ENCODE measurements at regions not wholly inside any gene's neighbourhood (a gene's known extent, or its start where the extent isn't known, plus 50 kb on each side); places are given as distances from the start of the nearest gene placed in this dataset.
A peak's percentile ranks its signal among the peaks of the same experiment; 100 is the strongest.
"Not testable (repeated sequence)": the region's sequence is repeated elsewhere in the genome, so short reads cannot be mapped to it uniquely, and the experiment has no call there.

- ATAC-seq (no peak), DNase-seq (no peak)
- intact Hi-C loops (cut with DNase I, micrococcal nuclease): no loop called here
These were observed 736.8 kb upstream of the SLC35B3 start for GRCh38 chr6:9172096-9172495.

- DNase-seq: no peak
- intact Hi-C loops (cut with DNase I, micrococcal nuclease): no loop called here
- no peak for ATAC-seq
These were observed 733.3 kb upstream of the SLC35B3 start for GRCh38 chr6:9168669-9169068.

GRCh38 chr6:9161731-9162130 is 726.4 kb upstream of the SLC35B3 start:
- DNase-seq: no peak
- intact Hi-C loops (cut with DNase I, micrococcal nuclease): no loop called here
- no peak for ATAC-seq

GRCh38 chr6:9159051-9159450 is 723.7 kb upstream of the SLC35B3 start:
- ATAC-seq (no peak), DNase-seq (no peak)
- intact Hi-C loops (cut with DNase I, micrococcal nuclease): no loop called here

- ATAC-seq (no peak), DNase-seq (no peak)
- intact Hi-C loops (cut with DNase I, micrococcal nuclease): no loop called here
These were observed 720.5 kb upstream of the SLC35B3 start for GRCh38 chr6:9155836-9156235.

- DNase-seq (no peak), ATAC-seq (no peak)
- intact Hi-C loops (cut with DNase I, micrococcal nuclease): no loop called here
These were observed 707.8 kb upstream of the SLC35B3 start for GRCh38 chr6:9143140-9143539.

- DNase-seq (no peak), ATAC-seq (no peak)
- intact Hi-C loops (cut with DNase I, micrococcal nuclease): no loop called here
These were observed 705.7 kb upstream of the SLC35B3 start for GRCh38 chr6:9140951-9141460.

GRCh38 chr6:9140172-9140571 is 704.8 kb upstream of the SLC35B3 start:
- intact Hi-C loops (cut with DNase I, micrococcal nuclease): no loop called here
- ATAC-seq (peak; percentile 54), DNase-seq (peak; percentile 18 to 26)

GRCh38 chr6:9139746-9140145 is 704.4 kb upstream of the SLC35B3 start:
- no peak for ATAC-seq
- intact Hi-C loops (cut with DNase I, micrococcal nuclease): no loop called here
- no peak for DNase-seq

- ATAC-seq (no peak), DNase-seq (no peak)
- intact Hi-C loops (cut with DNase I, micrococcal nuclease): no loop called here
These were observed 703.6 kb upstream of the SLC35B3 start for GRCh38 chr6:9138936-9139335.

GRCh38 chr6:9136141-9136822 is 700.9 kb upstream of the SLC35B3 start:
- intact Hi-C loops (cut with DNase I, micrococcal nuclease): no loop called here
- ATAC-seq (no peak), DNase-seq (no peak)

GRCh38 chr6:9131616-9132015 is 696.3 kb upstream of the SLC35B3 start:
- intact Hi-C loops (cut with DNase I, micrococcal nuclease): no loop called here
- DNase-seq (peak; percentile 25 to 28), ATAC-seq (peak; percentile 73)

- DNase-seq (no peak), ATAC-seq (no peak)
- intact Hi-C loops (cut with DNase I, micrococcal nuclease): no loop called here
These were observed 695.9 kb upstream of the SLC35B3 start for GRCh38 chr6:9131201-9131600.

GRCh38 chr6:9128970-9129369 is 693.6 kb upstream of the SLC35B3 start:
- intact Hi-C loops (cut with DNase I, micrococcal nuclease): no loop called here
- no peak for DNase-seq
- ATAC-seq: no peak

- DNase-seq (no peak), ATAC-seq (no peak)
- intact Hi-C loops (cut with DNase I, micrococcal nuclease): no loop called here
These were observed 691.7 kb upstream of the SLC35B3 start for GRCh38 chr6:9126878-9127560.

GRCh38 chr6:9126034-9126433 is 690.7 kb upstream of the SLC35B3 start:
- ATAC-seq; intact Hi-C loops (cut with DNase I, micrococcal nuclease); DNase-seq: not testable (repeated sequence)

- DNase-seq (no peak), ATAC-seq (no peak)
- intact Hi-C loops (cut with DNase I, micrococcal nuclease): no loop called here
These were observed 686.2 kb upstream of the SLC35B3 start for GRCh38 chr6:9121549-9121948.

GRCh38 chr6:9116026-9116425 is 680.7 kb upstream of the SLC35B3 start:
- ATAC-seq: no peak
- DNase-seq: no peak
- intact Hi-C loops (cut with DNase I, micrococcal nuclease): no loop called here

- intact Hi-C loops (cut with DNase I, micrococcal nuclease): no loop called here
These were observed 677.2 kb upstream of the SLC35B3 start for GRCh38 chr6:9112544-9112943.

GRCh38 chr6:9103876-9104521 is 668.7 kb upstream of the SLC35B3 start:
- no peak for ATAC-seq
- intact Hi-C loops (cut with DNase I, micrococcal nuclease): no loop called here

More at GRCh38 chr6:9112544-9112943, 677.2 kb upstream of the SLC35B3 start:
- DNase-seq (no peak), ATAC-seq (no peak)

More at GRCh38 chr6:9103876-9104521, 668.7 kb upstream of the SLC35B3 start:
- DNase-seq: no peak

Data from left colon (tissue), 2 donors.